ENCODE measurements at regions not wholly inside any gene's neighbourhood (a gene's known extent, or its start where the extent isn't known, plus 50 kb on each side); places are given as distances from the start of the nearest gene placed in this dataset.

GRCh38 chr2:136210822-136211221 is 92.9 kb upstream of the CXCR4 start:
- no peak for DNase-seq
- Histone ChIP-seq H3K4me1 (ENCODE audit: control insufficient read depth in 2 of 3, insufficient read depth in 2 of 3, low read depth in 1 of 3, low read length in 3 of 3) (peaks cover 0 to 2% (median 0%) of the 10 kb centered on the region in 3 donors), H3K27ac (ENCODE audit: low read depth in 2 of 2, low read length in 2 of 2) (no peak overlapping the region), H3K9me3 (ENCODE audit: control insufficient read depth in 2 of 3, insufficient read depth in 1 of 3, low read length in 3 of 3) (peaks cover 0 to 3% (median 0%) of the 10 kb centered on the region in 3 donors), H3K4me3 (ENCODE audit: low read length in 3 of 3) (no peak overlapping the region), H3K27me3 (ENCODE audit: control insufficient read depth, insufficient read depth, low read length) (no peaks in the 10 kb centered on the region), H3K9ac (ENCODE audit: low read length in 3 of 3) (no peak overlapping the region), H3K36me3 (ENCODE audit: control insufficient read depth in 2 of 3, insufficient read depth in 3 of 3, low read length in 3 of 3) (no peaks in the 10 kb centered on the region)
- intact Hi-C loops (cut with DNase I) = no loop called here
- FAIRE-seq = no peak
- TF ChIP-seq, protein P1, sequence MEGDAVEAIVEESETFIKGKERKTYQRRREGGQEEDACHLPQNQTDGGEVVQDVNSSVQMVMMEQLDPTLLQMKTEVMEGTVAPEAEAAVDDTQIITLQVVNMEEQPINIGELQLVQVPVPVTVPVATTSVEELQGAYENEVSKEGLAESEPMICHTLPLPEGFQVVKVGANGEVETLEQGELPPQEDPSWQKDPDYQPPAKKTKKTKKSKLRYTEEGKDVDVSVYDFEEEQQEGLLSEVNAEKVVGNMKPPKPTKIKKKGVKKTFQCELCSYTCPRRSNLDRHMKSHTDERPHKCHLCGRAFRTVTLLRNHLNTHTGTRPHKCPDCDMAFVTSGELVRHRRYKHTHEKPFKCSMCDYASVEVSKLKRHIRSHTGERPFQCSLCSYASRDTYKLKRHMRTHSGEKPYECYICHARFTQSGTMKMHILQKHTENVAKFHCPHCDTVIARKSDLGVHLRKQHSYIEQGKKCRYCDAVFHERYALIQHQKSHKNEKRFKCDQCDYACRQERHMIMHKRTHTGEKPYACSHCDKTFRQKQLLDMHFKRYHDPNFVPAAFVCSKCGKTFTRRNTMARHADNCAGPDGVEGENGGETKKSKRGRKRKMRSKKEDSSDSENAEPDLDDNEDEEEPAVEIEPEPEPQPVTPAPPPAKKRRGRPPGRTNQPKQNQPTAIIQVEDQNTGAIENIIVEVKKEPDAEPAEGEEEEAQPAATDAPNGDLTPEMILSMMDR (IDR thresholded peaks at IDR 0.05; ENCODE audit: borderline replicate concordance, extremely low read depth, insufficient read depth) = no peak

DNA sequence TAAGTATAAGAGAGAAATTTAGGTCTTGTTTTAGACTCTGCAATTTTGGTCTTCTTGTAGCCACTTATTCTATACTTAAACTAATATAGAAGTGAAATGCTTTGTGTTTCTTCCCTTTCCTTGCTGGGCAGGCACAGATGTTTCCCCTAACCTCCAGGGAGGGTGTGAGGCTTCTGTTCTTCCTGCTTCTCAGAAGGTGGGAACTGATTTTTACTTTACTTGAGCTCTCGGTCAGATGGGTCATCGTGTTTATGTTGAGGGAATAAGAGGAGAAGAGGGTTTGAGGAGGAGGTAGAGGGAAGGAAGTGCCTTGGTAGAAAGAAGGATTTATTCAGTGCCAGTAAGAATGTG is 92.5 kb upstream of the CXCR4 start:
- TF ChIP-seq, protein P1 (IDR thresholded peaks at IDR 0.05; ENCODE audit: borderline replicate concordance, extremely low read depth, insufficient read depth) = no peak

GRCh38 chr2:136209561-136210454 is 91.9 kb upstream of the CXCR4 start:
- intact Hi-C loops (cut with DNase I) = no loop called here
- peaks cover 0 to 3% (median 0%) of the 10 kb centered on the region in 3 donors for H3K9me3 ChIP-seq (ENCODE audit: control insufficient read depth in 2 of 3, insufficient read depth in 1 of 3, low read length in 3 of 3)
- no peak overlapping the region for H3K4me3 ChIP-seq (ENCODE audit: low read length in 3 of 3)
- peaks cover 0 to 2% (median 0%) of the 10 kb centered on the region in 3 donors for H3K4me1 ChIP-seq (ENCODE audit: control insufficient read depth in 2 of 3, insufficient read depth in 2 of 3, low read depth in 1 of 3, low read length in 3 of 3)
- H3K36me3 ChIP-seq (ENCODE audit: control insufficient read depth in 2 of 3, insufficient read depth in 3 of 3, low read length in 3 of 3) = no peaks in the 10 kb centered on the region
- FAIRE-seq = no peak
- DNase-seq = no peak
- TF ChIP-seq, protein P1 (IDR thresholded peaks at IDR 0.05; ENCODE audit: borderline replicate concordance, extremely low read depth, insufficient read depth) = no peak
- H3K9ac ChIP-seq (ENCODE audit: low read length in 3 of 3) = no peak overlapping the region
- no peak overlapping the region for H3K27ac ChIP-seq (ENCODE audit: low read depth in 2 of 2, low read length in 2 of 2)
- H3K27me3 ChIP-seq (ENCODE audit: control insufficient read depth, insufficient read depth, low read length) = no peaks in the 10 kb centered on the region

More for the DNA sequence above, 92.5 kb upstream of the CXCR4 start:
- intact Hi-C loops (cut with DNase I) = no loop called here
- Histone ChIP-seq H3K27ac (ENCODE audit: low read depth in 2 of 2, low read length in 2 of 2) (no peak overlapping the region), H3K36me3 (ENCODE audit: control insufficient read depth in 2 of 3, insufficient read depth in 3 of 3, low read length in 3 of 3) (no peaks in the 10 kb centered on the region), H3K4me3 (ENCODE audit: low read length in 3 of 3) (no peak overlapping the region), H3K9me3 (ENCODE audit: control insufficient read depth in 2 of 3, insufficient read depth in 1 of 3, low read length in 3 of 3) (peaks cover 0 to 3% (median 0%) of the 10 kb centered on the region in 3 donors), H3K27me3 (ENCODE audit: control insufficient read depth, insufficient read depth, low read length) (no peaks in the 10 kb centered on the region), H3K9ac (ENCODE audit: low read length in 3 of 3) (no peak overlapping the region), H3K4me1 (ENCODE audit: control insufficient read depth in 2 of 3, insufficient read depth in 2 of 3, low read depth in 1 of 3, low read length in 3 of 3) (peaks cover 0 to 2% (median 0%) of the 10 kb centered on the region in 3 donors)
- no peak for DNase-seq
- FAIRE-seq = no peak

Data from kidney (tissue), 13 donors.